HCT116 (cell line): ENCODE measurements at regions not wholly inside any gene's neighbourhood (a gene's known extent, or its start where the extent isn't known, plus 50 kb on each side); places are given as distances from the start of the nearest gene placed in this dataset.
A peak's percentile ranks its signal among the peaks of the same experiment; 100 is the strongest.

Experiments
- ATAC-seq: fragments of 200-7000 bp; cut with Tn5 transposase; 2 replicates; pipeline ENCODE4 v1.9.1; 2020; ENCODE audit warnings: mild to moderate bottlenecking, moderate library complexity
- BruUV-seq: library from RNA; stranded (reverse); fragments of 400-500 nt; replicated peaks from 2 replicates; lab custom pipeline; 2021; lab: Mats Ljungman, UMichigan
- CTCF ChIA-PET: fragments of 300-600 bp; sonication (Branson Sonifier 250); formaldehyde crosslinking; loops from one replicate; lab custom pipeline; 2021; ENCODE audit warnings: antibody characterized with exemption; lab: Charles Lee
- POLR2A ChIA-PET: fragments of 300-600, 350-600 bp; sonication (Branson Sonifier 250); formaldehyde crosslinking; loops from one replicate; lab custom pipeline; 2021; ENCODE audit warnings: antibody characterized with exemption; lab: Charles Lee
- RAD21 ChIA-PET, 2 experiments: fragments of 300-600 bp; sonication (Branson Sonifier 250); formaldehyde crosslinking; loops; one replicate each; lab custom pipeline; 2023; ENCODE audit warnings: low total read pairs in 2 of 2; ENCODE audit not compliant: uncharacterized antibody in 2 of 2, unreplicated experiment in 2 of 2, low non-redundant PET in 1 of 2; lab: Charles Lee
- DNase-seq: peaks from one replicate; pipeline ENCODE4 v3.0.0-alpha.2; 2010; ENCODE audit warnings: low read depth, low spot score
- H2AFZ ChIP-seq: fragments of 200-600 bp; shearing (Covaris generic), sonication (generic); 2 replicates; pipeline ENCODE4 v1.6.1; 2017; ENCODE audit warnings: low read depth, mixed run types, mixed read lengths, antibody characterized with exemption, low read length; ENCODE audit not compliant: poor library complexity, severe bottlenecking
- H3K27ac ChIP-seq: 2 replicates; pipeline ENCODE4 v1.5.1; 2012; ENCODE audit warnings: low read depth, low read length
- H3K27me3 ChIP-seq: fragments of 200-600 bp; sonication (generic); 2 replicates; pipeline ENCODE4 v1.6.1; 2016; ENCODE audit warnings: mixed run types, low read length, mixed read lengths; ENCODE audit not compliant: insufficient read depth
- H3K36me3 ChIP-seq, 2 experiments: fragments of 200-500 bp in 1 of 2; fragments of 200-600 bp in 1 of 2; sonication (Bioruptor generic) in 1 of 2; sonication (generic) in 1 of 2; 2 replicates each; pipeline versions ENCODE4 v1.5.1 to v1.6.1; 2014 to 2016; ENCODE audit warnings: low read length in 2 of 2, inconsistent platforms in 1 of 2, mixed read lengths in 1 of 2, mixed run types in 1 of 2; ENCODE audit not compliant: insufficient read depth in 2 of 2, control insufficient read depth in 1 of 2
- H3K4me1 ChIP-seq, 2 experiments: fragments of 200-600 bp in 1 of 2; sonication (generic) in 1 of 2; 2 replicates each; pipeline versions ENCODE4 v1.5.1 to v1.6.1; 2012 to 2017; ENCODE audit warnings: low read length in 2 of 2, inconsistent platforms in 1 of 2, mild to moderate bottlenecking in 1 of 2, mixed read lengths in 1 of 2, mixed run types in 1 of 2, moderate library complexity in 1 of 2; ENCODE audit not compliant: insufficient read depth in 2 of 2, control insufficient read depth in 1 of 2
- H3K4me2 ChIP-seq: fragments of 200-600 bp; sonication (generic); 2 replicates; pipeline ENCODE4 v1.6.1; 2017; ENCODE audit warnings: mixed run types, low read length, mixed read lengths
- H3K4me3 ChIP-seq, 2 experiments: fragments of 200-600 bp in 1 of 2; sonication (generic) in 1 of 2; replicated peaks in 1 of 2; 2 replicates each; pipeline ENCODE4 v1.5.1; 2011 to 2016; ENCODE audit warnings: low read length in 2 of 2, control low read depth in 1 of 2, low read depth in 1 of 2, mild to moderate bottlenecking in 1 of 2, mixed read lengths in 1 of 2, mixed run types in 1 of 2
- H3K79me2 ChIP-seq: fragments of 200-600 bp; sonication (generic); 2 replicates; pipeline ENCODE4 v1.6.1; 2017; ENCODE audit warnings: mild to moderate bottlenecking, mixed run types, low read length, moderate library complexity, mixed read lengths; ENCODE audit not compliant: insufficient read depth
- H3K9ac ChIP-seq: fragments of 200-600 bp; sonication (generic); 2 replicates; pipeline ENCODE4 v1.6.1; 2016; ENCODE audit warnings: low read length, mixed read lengths
- H3K9me2 ChIP-seq: fragments of 200-600 bp; sonication (generic), shearing (Covaris generic); 2 replicates; pipeline ENCODE4 v1.6.1; 2017; ENCODE audit warnings: mixed run types, mild to moderate bottlenecking, moderate library complexity; ENCODE audit not compliant: insufficient read depth
- H3K9me3 ChIP-seq, 2 experiments: fragments of 200-500 bp in 1 of 2; fragments of 200-600 bp in 1 of 2; sonication (Bioruptor generic) in 1 of 2; sonication (generic) in 1 of 2; 2 replicates each; pipeline ENCODE4 v1.6.1; 2014 to 2017; ENCODE audit warnings: low read length in 2 of 2, mixed read lengths in 2 of 2, inconsistent platforms in 1 of 2, low read depth in 1 of 2, mild to moderate bottlenecking in 1 of 2, mixed run types in 1 of 2, moderate library complexity in 1 of 2; ENCODE audit not compliant: control insufficient read depth in 1 of 2, insufficient read depth in 1 of 2
- H4K20me1 ChIP-seq: fragments of 200-600 bp; sonication (generic), shearing (Covaris generic); 2 replicates; pipeline ENCODE4 v1.6.1; 2017; ENCODE audit warnings: mixed run types, mild to moderate bottlenecking, moderate library complexity; ENCODE audit not compliant: insufficient read depth
- ATF3 ChIP-seq: IDR thresholded peaks from 2 replicates; pipeline ENCODE4 v1.6.1; 2012
- CTCF ChIP-seq, 3 experiments: fragments of 200-600 bp in 1 of 3; sonication (generic) in 1 of 3; IDR thresholded peaks in 2 of 3; conservative IDR thresholded peaks in 1 of 3; 2 replicates each; pipeline ENCODE4 v1.5.1; 2012 to 2017; ENCODE audit warnings: low read depth in 2 of 3, low read length in 2 of 3, antibody characterized with exemption in 1 of 3, borderline replicate concordance in 1 of 3, control low read depth in 1 of 3, mild to moderate bottlenecking in 1 of 3, mixed read lengths in 1 of 3, mixed run types in 1 of 3, moderate library complexity in 1 of 3; ENCODE audit not compliant: insufficient read depth in 1 of 3
- ELF1 ChIP-seq: IDR thresholded peaks from 2 replicates; pipeline ENCODE4 v1.6.1; 2012; ENCODE audit warnings: low read depth, borderline replicate concordance
- EZH2 ChIP-seq: fragments of 200-600 bp; sonication (generic); IDR thresholded peaks from 2 replicates; pipeline ENCODE4 v1.6.1; 2017; ENCODE audit warnings: antibody characterized with exemption, mixed run types
- JUND ChIP-seq: IDR thresholded peaks from 2 replicates; pipeline ENCODE4 v1.6.1; 2012
- POLR2A ChIP-seq: IDR thresholded peaks from 2 replicates; pipeline ENCODE4 v1.7.0; 2011; ENCODE audit warnings: borderline replicate concordance; ENCODE audit not compliant: insufficient read depth, insufficient read length; ENCODE audit errors: extremely low read depth
- RAD21 ChIP-seq: IDR thresholded peaks from 2 replicates; pipeline ENCODE4 v1.6.1; 2012; ENCODE audit warnings: low read depth, mild to moderate bottlenecking
- TCF7L2 ChIP-seq: IDR thresholded peaks from 2 replicates; pipeline ENCODE4 v1.7.0; 2011; ENCODE audit warnings: borderline replicate concordance, inconsistent platforms; ENCODE audit not compliant: insufficient read depth, insufficient read length; ENCODE audit errors: extremely low read depth
- ZNF274 ChIP-seq: fragments of 200-500 bp; sonication (Bioruptor generic); IDR thresholded peaks from 2 replicates; pipeline ENCODE4 v1.6.1; 2014; ENCODE audit warnings: mild to moderate bottlenecking, low read depth, low read length, inconsistent platforms
- intact Hi-C: fragments of 100-400 bp; cut with micrococcal nuclease; formaldehyde crosslinking; loops from 2 replicates; pipeline ENCODE4 v1.10.0; 2022

- peak overlapping the region; percentile 7; the same call in 1 of the 2 replicates for H3K9ac ChIP-seq
- H3K36me3 ChIP-seq, result no peaks in the 10 kb centered on the region
- TF ChIP-seq ZNF274, result no peak
- no peak for TF ChIP-seq ATF3
- no peak for TF ChIP-seq ELF1
- peak; percentile 41 for TF ChIP-seq RAD21
- TF ChIP-seq TCF7L2, result no peak
- TF ChIP-seq POLR2A, result no peak
- no peak for TF ChIP-seq JUND
- TF ChIP-seq EZH2, result no peak
- peak; percentile 6 to 66 (median 53); a peak in 4 of 6 replicates for TF ChIP-seq CTCF (IDR thresholded peaks at IDR 0.05 in 2 of 3, conservative IDR thresholded peaks at IDR 0.05 in 1 of 3; ENCODE audit: borderline replicate concordance in 1 of 3, insufficient read depth in 1 of 3, low read depth in 2 of 3, low read length in 2 of 3)
- CTCF ChIA-PET, result interaction anchor here (0.8 to 3.2 kb wide), 5 partner anchors 10 to 99 kb away, joined by 3 to 13 read pairs (median 6); no protein-coding TSS in a partner anchor
- intact Hi-C loops, result no loop called here
- no peaks in the 10 kb centered on the region for H4K20me1 ChIP-seq
- H3K4me1 ChIP-seq, result peaks cover 15 to 20% of the 10 kb centered on the region in 2 experiments
- H3K79me2 ChIP-seq, result no peaks in the 10 kb centered on the region
- peak overlapping the region; percentile 22; the same call in 1 of the 2 replicates for H3K27ac ChIP-seq
- H3K27me3 ChIP-seq, result no peaks in the 10 kb centered on the region
- H3K9me3 ChIP-seq, result no peaks in the 10 kb centered on the region
- POLR2A ChIA-PET, result no interaction called here
- DNase-seq (no peak), ATAC-seq (peak; percentile 74)
- no TSS peak for BruUV-seq
- H2AFZ ChIP-seq, result no peak overlapping the region
- no peaks in the 10 kb centered on the region for H3K9me2 ChIP-seq
- no peak overlapping the region; a peak in 1 of 4 replicates for H3K4me3 ChIP-seq
- H3K4me2 ChIP-seq, result peak overlapping the region; percentile 58
- RAD21 ChIA-PET, result no interaction called here
Measured at GRCh38 chr22:35140879-35141745, 75.2 kb downstream of the ISX start.
